CD4-positive, CD25-positive, alpha-beta regulatory T cell (primary cell): ENCODE measurements at regions not wholly inside any gene's neighbourhood (a gene's known extent, or its start where the extent isn't known, plus 50 kb on each side); places are given as distances from the start of the nearest gene placed in this dataset.

ENCODE experiments used
- ATAC-seq, 2 donors: fragments of 150-1000 bp; cut with Tn5 transposase; one replicate each; pipeline ENCODE4 v1.10.0; 2021; ENCODE audit warnings: low read depth in 2 of 2, moderate number of reproducible peaks in 2 of 2, moderate library complexity in 1 of 2
- DNase-seq, 3 donors: peaks; one replicate each; pipeline versions ENCODE4 v3.0.0 to v3.0.0-alpha.2; 2012 to 2022; ENCODE audit warnings: mixed read lengths in 1 of 3
- H3K27ac ChIP-seq: one replicate; pipeline ENCODE4 v1.7.0; 2013; ENCODE audit warnings: mild to moderate bottlenecking, low read length; ENCODE audit not compliant: insufficient read depth, poor library complexity, severe bottlenecking
- H3K27me3 ChIP-seq: one replicate; pipeline ENCODE4 v1.7.0; 2013; ENCODE audit warnings: low read length; ENCODE audit not compliant: control insufficient read depth, insufficient read depth
- H3K36me3 ChIP-seq: one replicate; pipeline ENCODE4 v1.7.0; 2013; ENCODE audit warnings: mild to moderate bottlenecking, low read length, moderate library complexity; ENCODE audit not compliant: control insufficient read depth, insufficient read depth
- H3K4me1 ChIP-seq: 2 replicates; pipeline ENCODE4 v1.7.0; 2013; ENCODE audit warnings: mild to moderate bottlenecking, low read length; ENCODE audit not compliant: insufficient read depth, control insufficient read depth, poor library complexity, severe bottlenecking
- H3K4me3 ChIP-seq: one replicate; pipeline ENCODE4 v1.7.0; 2013; ENCODE audit warnings: low read depth, mild to moderate bottlenecking, low read length, moderate library complexity
- H3K9me3 ChIP-seq, 2 experiments: 1 replicate in 1 of 2; 2 replicates in 1 of 2; pipeline ENCODE4 v1.7.0; 2013; ENCODE audit warnings: low read length in 2 of 2, mild to moderate bottlenecking in 1 of 2, moderate library complexity in 1 of 2; ENCODE audit not compliant: control insufficient read depth in 2 of 2
- H3K27ac Mint-ChIP-seq, 3 donors: one replicate each; pipeline ENCODE4 v1.8.0; 2020 to 2022; ENCODE audit warnings: mild to moderate bottlenecking in 3 of 3, mixed read lengths in 3 of 3, moderate library complexity in 2 of 3
- H3K27me3 Mint-ChIP-seq: one replicate; pipeline ENCODE4 v1.8.0; 2022; ENCODE audit warnings: mild to moderate bottlenecking, mixed read lengths
- H3K36me3 Mint-ChIP-seq: one replicate; pipeline ENCODE4 v1.8.0; 2020; ENCODE audit warnings: mixed read lengths
- H3K4me1 Mint-ChIP-seq, 4 donors: one replicate each; pipeline ENCODE4 v1.8.0; 2020 to 2022; ENCODE audit warnings: mixed read lengths in 4 of 4, mild to moderate bottlenecking in 1 of 4
- H3K4me3 Mint-ChIP-seq, 4 donors: one replicate each; pipeline ENCODE4 v1.8.0; 2020 to 2022; ENCODE audit warnings: mild to moderate bottlenecking in 4 of 4, mixed read lengths in 4 of 4, moderate library complexity in 3 of 4
- H3K9me3 Mint-ChIP-seq, 7 donors: one replicate each; pipeline ENCODE4 v1.8.0; 2020 to 2022; ENCODE audit warnings: mixed read lengths in 7 of 7, mild to moderate bottlenecking in 3 of 7, moderate library complexity in 2 of 7

DNA sequence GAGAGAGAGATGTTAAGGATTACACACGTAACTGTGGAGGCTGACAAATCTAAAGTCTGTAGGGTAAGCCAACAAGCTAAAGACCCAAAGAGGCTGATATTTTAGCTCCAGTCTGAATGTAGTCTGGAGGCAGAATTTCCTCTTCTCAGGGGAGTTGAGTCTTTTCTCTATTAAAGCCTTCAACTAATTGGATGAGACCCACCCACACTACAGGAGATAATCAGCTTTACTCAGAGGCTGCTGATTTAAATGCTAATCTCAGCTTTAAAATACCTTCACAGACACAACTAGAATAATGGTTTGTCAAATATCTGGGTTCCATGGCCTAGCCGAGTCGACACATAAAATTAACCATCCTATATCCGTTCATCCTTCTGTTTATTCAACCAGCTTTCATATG is 204.3 kb upstream of the PSMD7 start:
- Mint-ChIP-seq H3K27me3 (no peaks in the 10 kb centered on the region), H3K9me3 (peaks cover 0 to 3% (median 0%) of the 10 kb centered on the region in 7 donors), H3K4me3 (no peak overlapping the region), H3K27ac (no peak overlapping the region), H3K4me1 (no peaks in the 10 kb centered on the region), H3K36me3 (no peaks in the 10 kb centered on the region)
- ATAC-seq, result no peak
- Histone ChIP-seq H3K36me3 (no peaks in the 10 kb centered on the region), H3K27me3 (no peaks in the 10 kb centered on the region), H3K4me1 (no peaks in the 10 kb centered on the region), H3K27ac (no peak overlapping the region), H3K9me3 (no peaks in the 10 kb centered on the region), H3K4me3 (no peak overlapping the region)
- DNase-seq, result no peak

DNA sequence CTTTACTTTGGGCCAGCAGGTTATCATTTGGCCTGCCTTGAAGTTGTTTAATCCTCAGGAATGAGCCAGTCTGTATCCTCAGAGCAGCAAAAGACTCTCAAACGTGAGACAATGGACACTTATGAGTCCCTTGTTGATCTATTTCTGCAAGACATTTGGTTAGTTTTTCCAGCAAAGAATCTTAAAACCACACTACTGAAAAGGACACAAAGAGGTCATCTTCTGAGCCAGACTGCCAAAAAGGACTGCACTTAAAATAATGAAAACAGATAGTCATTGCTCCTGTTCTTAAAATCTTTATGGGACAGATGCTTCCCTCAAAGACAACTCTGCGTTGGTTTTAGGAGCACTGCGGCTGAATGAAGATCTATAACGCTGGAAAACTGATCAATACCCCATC is 205.7 kb upstream of the PSMD7 start:
- H3K27me3 ChIP-seq, result no peaks in the 10 kb centered on the region
- no peak overlapping the region for H3K4me3 ChIP-seq
- H3K27ac ChIP-seq, result no peak overlapping the region
- no peak overlapping the region for H3K4me3 Mint-ChIP-seq
- H3K4me1 Mint-ChIP-seq, result no peaks in the 10 kb centered on the region
- no peaks in the 10 kb centered on the region for H3K36me3 Mint-ChIP-seq
- no peaks in the 10 kb centered on the region for H3K4me1 ChIP-seq
- no peaks in the 10 kb centered on the region for H3K36me3 ChIP-seq
- no peak for DNase-seq
- peaks cover 0 to 5% (median 0%) of the 10 kb centered on the region in 7 donors for H3K9me3 Mint-ChIP-seq
- ATAC-seq, result no peak
- H3K27me3 Mint-ChIP-seq, result no peaks in the 10 kb centered on the region
- no peaks in the 10 kb centered on the region for H3K9me3 ChIP-seq
- H3K27ac Mint-ChIP-seq, result no peak overlapping the region

DNA sequence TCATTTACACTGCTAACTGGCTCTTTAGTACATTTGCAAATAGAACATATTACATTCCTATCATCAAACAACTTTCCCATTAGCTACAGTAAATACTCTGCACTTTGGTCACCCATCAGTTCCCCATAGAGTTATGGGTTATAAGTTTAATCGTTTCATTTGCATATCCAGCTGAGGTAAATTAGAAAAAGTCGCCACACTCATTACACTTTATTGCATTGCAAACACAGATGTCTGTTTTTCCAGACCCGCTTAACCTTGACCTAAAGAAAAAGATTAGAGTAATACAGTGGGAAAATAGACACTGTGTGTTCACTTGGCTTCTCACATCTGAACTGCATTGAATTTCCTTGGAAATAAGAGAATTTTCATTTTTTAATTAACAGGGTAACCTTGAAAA is 213.1 kb upstream of the PSMD7 start:
- no peak overlapping the region for H3K27ac ChIP-seq
- no peaks in the 10 kb centered on the region for H3K36me3 ChIP-seq
- H3K9me3 ChIP-seq, result no peaks in the 10 kb centered on the region
- H3K27me3 ChIP-seq, result no peaks in the 10 kb centered on the region
- H3K4me1 ChIP-seq, result no peaks in the 10 kb centered on the region
- H3K36me3 Mint-ChIP-seq, result no peaks in the 10 kb centered on the region
- ATAC-seq, result no peak
- no peaks in the 10 kb centered on the region for H3K27me3 Mint-ChIP-seq
- no peak overlapping the region for H3K4me3 Mint-ChIP-seq
- DNase-seq, result no peak
- no peak overlapping the region for H3K4me3 ChIP-seq
- peaks cover 0 to 5% (median 3%) of the 10 kb centered on the region in 7 donors for H3K9me3 Mint-ChIP-seq
- H3K27ac Mint-ChIP-seq, result no peak overlapping the region
- H3K4me1 Mint-ChIP-seq, result no peaks in the 10 kb centered on the region

DNA sequence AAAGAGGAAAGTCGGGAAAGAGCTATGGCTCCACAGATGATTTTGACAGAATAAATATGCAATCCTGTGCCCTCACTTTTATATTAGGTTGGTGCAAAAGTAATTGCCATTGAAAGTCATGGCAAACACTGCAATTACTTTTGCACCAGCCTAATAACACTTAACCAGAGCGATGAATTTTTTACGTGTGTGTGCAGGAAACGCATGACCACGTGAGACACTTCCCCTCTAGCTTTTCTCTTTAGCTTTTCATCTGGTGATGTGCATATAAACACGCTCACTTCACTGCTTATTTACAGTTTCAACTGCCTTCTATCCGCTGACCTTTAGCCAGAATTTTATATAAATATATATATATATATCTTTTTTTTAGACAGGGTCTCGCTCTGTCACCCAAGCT is 216.3 kb upstream of the PSMD7 start:
- Histone ChIP-seq H3K4me3 (no peak overlapping the region), H3K27me3 (no peaks in the 10 kb centered on the region), H3K9me3 (peaks cover 0 to 2% of the 10 kb centered on the region in 2 experiments), H3K27ac (no peak overlapping the region), H3K36me3 (no peaks in the 10 kb centered on the region), H3K4me1 (no peaks in the 10 kb centered on the region)
- peaks cover 0 to 8% (median 3%) of the 10 kb centered on the region in 7 donors for H3K9me3 Mint-ChIP-seq
- H3K4me3 Mint-ChIP-seq, result no peak overlapping the region
- no peak for DNase-seq
- no peaks in the 10 kb centered on the region for H3K36me3 Mint-ChIP-seq
- ATAC-seq, result no peak
- H3K27me3 Mint-ChIP-seq, result no peaks in the 10 kb centered on the region
- no peak overlapping the region for H3K27ac Mint-ChIP-seq
- H3K4me1 Mint-ChIP-seq, result no peaks in the 10 kb centered on the region

DNA sequence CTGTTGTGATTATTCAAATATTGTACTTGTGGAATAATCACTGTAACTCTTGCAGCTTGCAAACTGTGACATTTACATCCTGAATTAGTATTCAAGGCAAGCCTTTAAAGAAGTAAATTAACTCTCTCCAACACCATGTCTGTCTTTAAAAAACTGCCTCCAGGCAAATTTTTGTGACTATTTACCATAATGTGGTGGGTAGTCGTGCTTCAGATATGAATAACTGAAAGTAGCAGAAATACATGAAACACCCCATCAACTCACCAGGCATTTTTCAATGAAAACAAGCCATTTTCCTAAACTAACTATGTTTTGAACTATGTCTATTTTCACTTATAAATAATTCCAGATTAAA is 217.4 kb upstream of the PSMD7 start:
- no peak for ATAC-seq
- DNase-seq, result no peak
- no peaks in the 10 kb centered on the region for H3K27me3 Mint-ChIP-seq
- Histone ChIP-seq H3K4me1 (no peaks in the 10 kb centered on the region), H3K27ac (no peak overlapping the region), H3K4me3 (no peak overlapping the region), H3K36me3 (no peaks in the 10 kb centered on the region), H3K9me3 (peaks cover 0 to 9% of the 10 kb centered on the region in 2 experiments), H3K27me3 (no peaks in the 10 kb centered on the region)
- H3K36me3 Mint-ChIP-seq, result no peaks in the 10 kb centered on the region
- no peaks in the 10 kb centered on the region for H3K4me1 Mint-ChIP-seq
- no peak overlapping the region for H3K4me3 Mint-ChIP-seq
- H3K27ac Mint-ChIP-seq, result no peak overlapping the region
- H3K9me3 Mint-ChIP-seq, result peaks cover 0 to 12% (median 4%) of the 10 kb centered on the region in 7 donors

DNA sequence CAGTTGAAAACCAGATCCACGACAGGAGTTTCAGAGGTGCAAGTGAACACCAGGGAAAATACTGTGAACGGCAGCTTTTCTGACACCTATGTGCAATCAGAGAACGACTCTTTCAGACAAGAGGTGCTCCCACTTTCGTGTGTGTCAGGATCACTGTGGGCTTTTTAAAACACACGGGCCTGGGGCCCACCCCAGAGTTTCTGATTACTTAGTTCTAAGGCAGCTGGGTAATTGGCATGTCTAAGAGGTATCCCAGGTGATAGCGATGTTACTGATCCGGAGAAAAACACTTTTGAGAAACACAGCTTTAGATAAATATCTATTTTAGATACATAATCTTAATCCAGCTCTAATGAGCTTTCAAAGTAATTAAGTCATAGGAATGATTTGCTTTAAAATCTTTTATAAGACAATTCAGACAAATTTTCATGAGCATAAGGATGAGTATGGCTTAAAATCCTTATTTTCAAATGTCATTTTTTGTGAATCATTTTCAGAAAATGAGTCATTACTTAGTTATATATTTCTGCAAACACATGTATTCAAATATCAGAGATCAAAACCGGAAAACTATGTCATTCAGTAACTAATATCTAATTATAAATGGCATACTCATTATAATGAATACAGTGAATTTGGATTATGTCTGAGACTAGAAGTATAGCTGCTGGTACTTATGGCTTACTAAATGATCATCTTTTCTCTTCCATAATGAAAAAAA is 217.9 kb upstream of the PSMD7 start:
- Histone ChIP-seq H3K36me3 (no peaks in the 10 kb centered on the region), H3K27me3 (no peaks in the 10 kb centered on the region), H3K4me1 (no peaks in the 10 kb centered on the region), H3K27ac (no peak overlapping the region), H3K4me3 (no peak overlapping the region), H3K9me3 (peaks cover 0 to 9% of the 10 kb centered on the region in 2 experiments)
- Mint-ChIP-seq H3K9me3 (peaks cover 0 to 12% (median 4%) of the 10 kb centered on the region in 7 donors), H3K36me3 (no peaks in the 10 kb centered on the region), H3K4me3 (no peak overlapping the region), H3K27me3 (no peaks in the 10 kb centered on the region), H3K4me1 (no peaks in the 10 kb centered on the region), H3K27ac (no peak overlapping the region)
- no peak for ATAC-seq
- DNase-seq, result no peak

DNA sequence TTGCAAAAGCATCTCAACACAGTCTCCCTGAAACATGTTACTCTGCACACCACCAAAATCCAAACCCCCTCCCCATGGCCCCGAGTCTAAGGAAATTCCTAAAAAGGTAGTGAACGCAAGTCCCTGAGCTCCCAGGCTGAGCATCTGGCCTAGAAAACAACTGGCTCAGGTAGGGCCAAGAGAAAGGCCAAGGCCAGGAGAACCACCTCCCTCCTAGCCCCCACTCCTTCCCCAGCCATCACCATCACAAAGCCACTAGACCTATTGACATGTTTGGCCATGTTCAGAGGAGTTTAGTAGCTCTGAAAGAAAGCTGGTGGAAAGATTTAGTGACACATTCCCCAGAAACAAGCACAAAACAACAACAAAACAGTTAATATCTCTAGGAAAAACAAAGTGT is 220.0 kb upstream of the PSMD7 start:
- Histone ChIP-seq H3K36me3 (no peaks in the 10 kb centered on the region), H3K27ac (no peak overlapping the region), H3K9me3 (peaks cover 0 to 9% of the 10 kb centered on the region in 2 experiments), H3K4me1 (no peaks in the 10 kb centered on the region), H3K4me3 (no peak overlapping the region), H3K27me3 (no peaks in the 10 kb centered on the region)
- DNase-seq (no peak), ATAC-seq (no peak)
- H3K4me1 Mint-ChIP-seq, result no peaks in the 10 kb centered on the region
- H3K9me3 Mint-ChIP-seq, result peaks cover 1 to 19% (median 4%) of the 10 kb centered on the region in 7 donors
- no peaks in the 10 kb centered on the region for H3K27me3 Mint-ChIP-seq
- H3K36me3 Mint-ChIP-seq, result no peaks in the 10 kb centered on the region
- H3K27ac Mint-ChIP-seq, result no peak overlapping the region
- no peak overlapping the region for H3K4me3 Mint-ChIP-seq

DNA sequence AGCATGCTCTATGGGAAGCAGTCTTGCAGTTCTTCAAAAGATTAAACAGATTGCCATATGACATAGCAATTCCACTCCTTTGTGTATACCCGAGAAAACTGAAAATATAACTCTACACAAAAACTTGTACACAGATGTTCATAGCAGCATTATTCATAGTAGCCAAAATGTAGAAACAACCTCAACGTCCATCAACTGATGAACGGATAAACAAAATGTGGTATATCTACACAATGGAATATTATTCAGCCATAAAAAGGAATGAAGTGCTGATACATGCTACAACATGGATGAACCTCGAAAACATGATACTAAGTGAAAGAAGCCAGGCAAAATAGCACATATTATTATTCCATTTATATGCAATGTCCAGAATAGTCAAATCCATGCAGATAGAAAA is 221.2 kb upstream of the PSMD7 start:
- no peaks in the 10 kb centered on the region for H3K36me3 Mint-ChIP-seq
- Histone ChIP-seq H3K9me3 (peaks cover 0 to 9% of the 10 kb centered on the region in 2 experiments), H3K4me3 (no peak overlapping the region), H3K27me3 (no peaks in the 10 kb centered on the region), H3K36me3 (no peaks in the 10 kb centered on the region), H3K4me1 (no peaks in the 10 kb centered on the region), H3K27ac (no peak overlapping the region)
- no peak overlapping the region for H3K27ac Mint-ChIP-seq
- no peak overlapping the region for H3K4me3 Mint-ChIP-seq
- H3K9me3 Mint-ChIP-seq, result peaks cover 1 to 19% (median 5%) of the 10 kb centered on the region in 7 donors
- no peaks in the 10 kb centered on the region for H3K27me3 Mint-ChIP-seq
- no peak for ATAC-seq
- DNase-seq, result no peak
- no peaks in the 10 kb centered on the region for H3K4me1 Mint-ChIP-seq
